GM18909 (cell line): ENCODE measurements at regions not wholly inside any gene's neighbourhood (a gene's known extent, or its start where the extent isn't known, plus 50 kb on each side); places are given as distances from the start of the nearest gene placed in this dataset.
"Not testable (repeated sequence)": the region's sequence is repeated elsewhere in the genome, so short reads cannot be mapped to it uniquely, and the experiment has no call there.

Experiments
- ATAC-seq: cut with Tn5 transposase; IDR thresholded peaks from one replicate; pipeline ENCODE4 v1.9.1; 2021; ENCODE audit warnings: mild to moderate bottlenecking; ENCODE audit not compliant: unreplicated experiment, poor library complexity

DNA sequence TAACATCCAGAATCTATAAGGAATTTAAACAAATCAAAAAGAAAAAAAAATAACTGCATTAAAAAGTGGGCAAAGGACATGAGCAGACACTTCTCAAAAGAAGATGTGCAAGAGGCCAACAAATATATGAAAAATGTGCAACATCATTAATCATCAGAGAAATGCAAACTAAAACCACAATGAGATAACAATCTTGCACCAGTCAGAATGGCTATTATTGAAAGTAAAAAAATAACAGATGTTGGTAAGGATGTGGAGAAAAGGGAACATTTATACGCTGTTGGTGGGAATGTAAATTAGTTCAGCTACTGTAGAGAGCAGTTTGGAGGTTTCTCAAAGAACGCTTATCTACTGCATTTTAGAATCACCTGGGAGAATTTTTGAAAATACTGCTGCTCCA is 186.1 kb downstream of the OTOL1 start:
- no peak for ATAC-seq

DNA sequence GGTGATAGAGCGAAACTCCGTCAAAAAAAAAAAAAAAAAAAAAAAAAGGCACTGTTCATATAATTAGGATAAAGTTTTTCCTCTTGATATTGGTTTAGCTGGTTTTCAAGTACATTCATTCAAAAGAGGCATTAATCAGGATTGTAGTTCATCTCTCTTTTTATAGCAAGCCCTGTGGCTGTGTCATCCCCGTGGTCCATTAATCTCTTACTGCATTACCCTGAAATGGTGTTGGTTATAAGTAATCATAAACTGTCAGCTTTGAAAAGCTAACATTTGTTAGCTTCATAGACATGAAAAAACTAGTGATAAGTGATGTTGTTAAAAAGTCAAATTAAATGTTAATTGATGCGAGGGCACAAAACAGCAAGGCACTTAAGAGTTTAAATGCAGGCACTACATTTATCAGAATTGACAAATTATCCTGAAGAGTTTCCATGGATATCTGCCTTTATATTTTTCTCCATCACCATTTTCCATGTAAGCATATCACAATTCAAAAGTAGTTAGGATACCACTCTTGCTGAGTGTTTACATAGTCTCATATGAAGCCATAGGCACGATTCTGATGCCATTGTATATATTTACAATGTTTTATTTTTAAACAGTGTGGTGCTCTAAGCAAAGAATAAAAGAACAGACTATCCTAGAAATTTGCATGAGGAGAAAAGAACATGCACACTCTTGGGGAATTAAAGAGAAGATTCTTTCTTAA is 193.1 kb downstream of the OTOL1 start:
- no peak for ATAC-seq

DNA sequence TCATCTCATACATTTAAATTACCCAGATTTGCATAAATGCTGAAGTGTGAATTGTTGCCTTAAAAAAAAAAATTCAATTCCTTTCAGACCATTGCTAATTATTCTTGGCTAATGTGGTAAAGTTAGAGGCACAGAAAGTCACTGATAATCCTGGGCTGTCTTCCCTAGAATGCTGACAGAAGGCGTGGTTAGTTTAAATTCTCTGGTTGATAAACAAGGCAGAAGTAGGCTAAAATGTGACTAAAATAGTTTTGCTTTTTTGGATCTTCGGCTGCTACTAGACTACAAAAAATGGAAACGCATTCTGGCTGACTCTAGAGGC is 193.7 kb downstream of the OTOL1 start:
- ATAC-seq, result no peak

DNA sequence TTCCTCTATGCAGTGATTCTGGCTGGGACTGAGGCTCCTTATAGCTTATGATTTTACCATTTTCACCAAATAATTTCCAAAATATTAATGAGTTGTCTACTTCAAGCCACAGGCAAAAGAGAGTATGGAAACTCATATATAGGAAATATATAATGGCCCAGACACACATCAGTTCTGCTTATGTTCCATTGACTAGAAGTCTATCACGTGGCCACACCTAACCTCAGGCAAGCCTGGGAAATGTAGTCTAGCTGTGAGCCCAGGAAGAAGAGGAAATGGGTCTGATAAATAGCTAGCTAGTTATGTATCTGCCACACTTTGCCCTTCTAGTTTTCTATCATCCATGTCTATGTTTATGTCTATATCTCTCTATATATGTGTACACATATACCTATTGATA is 195.1 kb downstream of the OTOL1 start:
- ATAC-seq, result no peak

DNA sequence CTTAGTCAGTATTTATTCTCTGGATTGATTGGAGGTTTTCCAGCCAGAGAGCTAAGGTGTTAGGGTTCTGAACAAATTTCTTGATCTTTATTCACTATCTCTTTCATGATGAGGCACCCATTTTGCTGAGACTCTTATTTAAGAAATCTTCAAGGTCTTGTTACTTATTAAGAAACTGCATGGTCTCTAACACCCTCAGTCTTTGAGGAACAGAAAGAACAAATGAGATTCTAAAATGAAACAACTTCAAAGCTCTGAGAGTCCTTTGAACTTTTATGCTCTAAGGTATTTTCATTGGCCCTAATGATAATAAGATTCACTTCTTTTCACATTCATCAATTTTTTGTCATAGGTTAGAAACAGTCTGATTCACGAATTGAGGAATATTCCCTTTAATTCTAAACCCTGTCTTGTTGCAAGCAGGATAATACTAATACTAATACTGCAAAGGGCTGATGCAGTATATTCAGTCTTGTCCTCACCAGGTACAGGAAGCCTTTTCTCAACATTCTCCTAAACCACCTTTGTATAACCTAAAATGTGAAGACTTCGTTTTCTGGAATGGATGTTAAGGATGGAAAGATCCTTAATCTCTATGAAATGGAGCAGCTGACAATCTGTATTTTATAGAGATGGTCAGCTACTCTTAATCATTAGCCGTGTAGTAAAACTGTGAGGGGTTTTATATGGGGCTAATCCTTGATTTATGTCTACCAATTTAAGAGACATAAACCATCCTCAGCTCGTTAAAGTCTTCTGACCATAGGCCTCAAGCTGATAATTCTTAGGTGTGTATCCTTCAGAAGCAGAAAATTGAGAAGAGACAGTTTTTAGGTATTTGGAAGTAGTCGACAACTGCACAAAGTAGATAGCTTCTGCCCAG is 198.3 kb downstream of the OTOL1 start:
- peak; percentile 70 for ATAC-seq

DNA sequence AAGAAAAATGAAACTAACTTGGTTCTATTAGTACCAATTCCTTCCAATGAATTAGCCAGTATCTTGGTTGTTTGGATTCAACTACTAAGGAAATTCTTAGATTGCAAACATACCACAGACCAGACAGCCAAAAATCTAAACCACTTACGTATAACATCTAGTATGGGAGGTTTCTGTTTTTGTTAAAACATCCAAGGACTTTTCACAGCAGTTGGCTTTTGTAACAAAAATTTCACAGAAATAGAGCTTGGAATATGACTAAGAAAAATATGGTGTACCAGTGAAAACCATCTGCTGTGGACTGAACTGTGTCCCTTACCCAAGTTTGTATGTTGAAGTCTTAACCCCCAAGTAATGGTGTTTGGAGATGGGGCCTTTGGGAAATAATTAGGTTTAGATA is 199.2 kb downstream of the OTOL1 start:
- ATAC-seq, result no peak

DNA sequence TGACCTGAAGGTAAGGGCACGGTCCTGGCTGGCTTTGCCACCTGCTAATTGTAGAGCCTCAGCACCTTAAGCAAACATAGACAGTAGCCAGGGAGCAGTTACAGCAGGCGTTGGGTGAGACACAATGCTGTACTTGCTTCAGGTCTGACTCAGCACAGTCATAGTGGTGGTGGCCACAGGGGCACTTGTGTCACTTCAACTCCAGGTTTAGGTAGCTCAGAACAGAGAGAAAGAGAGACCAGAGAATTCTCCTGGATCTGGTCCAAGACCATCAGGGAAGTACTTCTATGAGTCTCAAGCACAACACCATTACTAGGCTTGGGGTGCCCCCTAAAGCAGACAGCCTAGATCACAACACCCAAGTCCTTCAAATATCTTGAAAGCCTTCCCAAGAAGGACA is 204.4 kb downstream of the OTOL1 start:
- peak; percentile 78 for ATAC-seq

DNA sequence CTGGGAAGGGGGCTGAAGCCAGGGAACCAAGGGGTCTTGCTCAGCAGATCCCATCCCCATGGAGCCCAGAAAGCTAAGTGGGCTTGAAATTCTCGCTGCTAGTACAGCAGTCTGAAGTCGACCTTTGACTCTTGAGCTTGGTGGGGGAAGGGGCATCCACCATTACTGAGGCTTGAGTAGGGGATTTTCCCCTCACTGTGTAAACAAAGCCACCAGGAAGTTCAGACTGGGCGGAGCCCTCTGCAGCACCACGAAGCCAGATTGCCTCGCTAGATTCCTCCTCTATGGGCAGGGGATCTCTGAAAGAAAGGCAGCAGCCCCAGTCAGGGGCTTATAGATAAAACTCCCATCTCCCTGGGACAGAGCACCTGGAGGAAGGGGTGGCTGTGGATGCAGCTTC is 210.6 kb downstream of the OTOL1 start:
- ATAC-seq, result not testable (repeated sequence)

DNA sequence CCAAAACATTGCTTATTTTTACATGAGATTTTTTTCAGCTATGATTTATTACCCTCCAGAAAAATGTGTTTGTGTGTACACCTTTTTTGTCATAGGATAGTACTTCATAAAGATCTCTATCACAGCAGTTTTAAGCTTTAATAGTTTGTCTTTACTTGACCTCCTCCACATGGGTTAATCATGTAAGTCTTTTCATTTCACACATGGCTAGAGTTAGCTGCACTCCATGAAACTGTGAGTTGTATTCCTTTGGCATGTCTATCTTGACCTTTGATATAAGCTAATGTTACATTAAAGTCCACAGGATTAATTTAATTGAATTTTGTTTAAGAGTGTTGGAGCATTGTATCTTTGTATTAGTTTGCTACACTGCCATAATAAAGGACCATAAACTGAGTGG is 217.1 kb downstream of the OTOL1 start:
- no peak for ATAC-seq

DNA sequence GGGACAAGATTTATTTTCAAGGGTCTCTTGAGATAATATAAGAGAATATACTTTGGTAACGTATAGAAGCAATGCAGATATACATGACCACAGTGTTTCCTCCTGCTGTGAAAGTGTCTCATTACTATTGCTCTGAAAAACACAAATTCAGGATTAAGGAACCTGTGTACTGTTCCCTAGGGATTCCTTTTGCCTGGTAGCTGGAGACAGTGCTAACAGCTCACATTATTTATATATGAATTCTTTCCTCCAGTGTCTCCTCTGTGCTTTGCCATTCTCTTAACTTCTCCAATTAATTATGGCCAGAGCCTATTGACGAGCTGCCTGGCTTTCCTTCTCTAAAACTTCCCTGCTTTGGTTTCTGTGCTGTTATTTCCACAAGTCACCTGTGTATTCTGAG is 235.4 kb downstream of the OTOL1 start:
- ATAC-seq, result no peak

DNA sequence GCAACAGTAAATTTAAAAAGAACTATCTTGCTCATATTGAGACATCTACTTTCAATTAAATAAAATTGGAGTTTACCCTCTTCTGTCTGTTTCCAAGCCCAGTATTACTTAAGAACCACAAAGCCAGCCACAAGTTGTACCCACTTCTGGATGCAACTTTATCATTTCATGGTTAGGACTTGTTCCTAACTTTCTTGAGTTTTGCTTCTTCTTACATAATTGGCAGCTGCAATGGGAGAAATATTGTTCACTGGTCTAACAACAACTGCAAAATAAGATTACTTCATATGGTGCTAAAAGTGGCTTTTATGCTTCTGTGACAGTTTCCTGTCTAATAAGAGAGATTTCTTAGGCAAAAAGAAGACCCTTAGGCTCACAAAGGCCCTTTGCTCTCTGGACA is 240.6 kb downstream of the OTOL1 start:
- ATAC-seq, result no peak

DNA sequence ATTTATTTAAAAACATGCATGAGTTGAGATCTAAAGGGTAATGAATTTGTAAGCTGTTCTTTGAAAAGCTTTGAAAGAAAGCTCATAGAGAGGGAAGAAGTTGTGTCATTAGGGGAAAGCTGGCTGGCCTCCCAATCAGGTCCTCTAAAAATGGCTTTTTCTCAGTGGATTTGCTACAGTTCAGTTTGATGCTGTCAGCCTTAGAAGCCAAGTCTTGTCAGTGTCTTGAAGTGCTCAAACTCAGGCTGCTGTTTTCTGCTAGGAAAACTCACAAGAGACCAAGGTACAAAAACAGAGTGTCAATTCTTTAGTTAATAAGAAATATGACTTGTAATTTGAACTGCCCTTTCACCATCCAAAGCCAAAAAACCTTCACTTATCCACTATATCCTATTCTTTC is 243.8 kb downstream of the OTOL1 start:
- ATAC-seq, result no peak

DNA sequence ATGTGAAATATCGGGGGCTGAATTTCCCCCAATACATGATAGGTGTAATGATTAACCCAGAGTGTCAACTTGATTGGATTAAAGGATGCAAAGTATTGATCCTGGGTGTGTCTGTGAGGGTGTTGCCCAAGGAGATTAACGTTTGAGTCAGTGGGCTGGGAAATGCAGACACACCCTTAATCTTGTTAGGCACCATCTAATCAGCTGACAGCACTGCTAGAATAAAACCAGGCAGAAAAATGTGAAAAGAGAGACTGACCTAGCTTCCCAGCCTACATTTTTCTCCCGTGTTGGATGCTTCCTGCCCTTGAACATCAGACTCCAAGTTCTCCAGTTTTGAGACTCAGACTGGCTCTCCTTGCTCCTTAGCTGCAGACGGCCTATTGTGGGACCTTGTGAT is 247.8 kb downstream of the OTOL1 start:
- no peak for ATAC-seq

DNA sequence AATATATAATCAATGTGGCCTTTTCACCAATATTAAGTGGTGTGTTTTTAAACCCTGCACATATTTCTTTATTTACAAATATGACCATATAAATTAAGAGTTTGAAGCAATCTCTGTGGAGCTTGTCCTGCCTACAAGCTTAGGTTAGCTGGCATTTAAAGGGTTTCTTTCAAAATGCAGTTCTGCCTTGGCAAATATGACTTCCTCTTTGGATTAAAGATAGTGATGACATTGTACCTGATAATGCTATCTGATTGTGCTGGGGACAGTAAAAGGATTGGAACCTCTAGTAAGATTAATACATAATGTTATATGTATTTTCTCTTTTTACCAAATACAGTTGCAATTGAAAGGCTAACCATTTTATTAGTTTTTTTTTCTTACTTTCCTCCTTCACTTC is 249.1 kb downstream of the OTOL1 start:
- ATAC-seq, result no peak

DNA sequence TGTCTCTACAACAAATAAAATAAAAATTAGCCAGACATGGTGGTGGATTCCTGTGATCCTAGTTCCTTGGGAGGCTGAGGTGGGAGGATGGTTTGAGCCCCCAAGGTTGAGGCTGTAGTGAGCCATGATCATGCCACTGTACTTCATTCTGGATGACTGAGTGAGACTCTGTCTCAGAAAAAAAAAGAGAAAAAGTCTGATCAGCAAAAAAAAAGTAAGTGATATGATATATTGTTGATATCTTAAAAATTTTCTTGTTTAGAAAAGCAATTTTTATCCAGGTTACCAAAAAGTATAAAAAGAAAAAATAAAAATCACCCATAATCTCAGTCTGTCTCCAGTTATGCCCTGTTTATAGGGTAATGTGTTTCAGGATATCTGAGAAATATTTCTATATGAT is 251.4 kb downstream of the OTOL1 start:
- no peak for ATAC-seq

DNA sequence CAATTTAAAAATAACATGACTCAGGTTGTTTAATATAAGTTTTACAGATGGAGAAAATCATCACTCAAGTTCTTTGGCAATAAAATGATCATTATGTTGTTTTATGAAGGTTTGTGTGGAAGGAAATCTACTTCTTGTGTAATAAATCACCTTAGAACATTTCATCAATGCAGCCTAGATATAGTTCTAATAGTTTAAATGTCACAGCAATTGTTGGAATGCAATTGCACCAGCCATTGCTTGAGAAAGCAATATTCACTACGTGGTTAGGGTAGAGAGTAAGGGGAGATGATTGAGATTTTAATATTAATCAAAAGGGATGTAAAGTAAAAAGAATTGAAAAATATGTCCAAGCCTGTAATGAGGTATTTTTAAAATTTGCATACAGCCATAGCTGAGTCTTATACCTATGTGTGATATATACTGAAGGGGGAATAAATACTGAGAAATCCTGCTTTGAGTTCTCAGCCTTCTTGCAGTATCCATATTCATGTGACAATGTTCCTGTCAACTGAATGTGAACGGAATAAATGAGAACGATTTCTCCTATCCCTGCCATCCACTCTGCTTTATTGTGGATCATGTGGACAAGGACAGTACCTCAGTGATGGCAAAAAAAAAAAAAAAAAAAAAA is 257.9 kb downstream of the OTOL1 start:
- no peak for ATAC-seq

DNA sequence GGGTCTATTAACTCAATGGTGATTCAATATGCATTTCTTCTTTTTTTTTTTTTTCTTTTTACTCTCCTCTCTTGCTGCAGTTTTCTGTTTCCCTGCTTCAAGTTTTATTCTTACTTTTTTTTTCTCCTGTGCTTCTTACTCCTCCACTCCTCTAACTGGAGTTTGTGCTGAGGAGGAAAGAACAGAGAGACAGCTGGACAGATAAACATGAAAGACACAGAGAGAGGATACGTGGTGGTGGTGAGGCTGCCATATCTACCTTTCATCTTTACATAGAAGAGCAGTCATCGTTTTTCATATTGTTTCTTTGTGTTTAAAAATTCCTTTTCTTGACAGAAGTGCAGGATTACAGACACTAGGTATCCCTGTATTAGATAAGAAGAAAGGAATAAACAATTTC is 262.8 kb downstream of the OTOL1 start:
- no peak for ATAC-seq

DNA sequence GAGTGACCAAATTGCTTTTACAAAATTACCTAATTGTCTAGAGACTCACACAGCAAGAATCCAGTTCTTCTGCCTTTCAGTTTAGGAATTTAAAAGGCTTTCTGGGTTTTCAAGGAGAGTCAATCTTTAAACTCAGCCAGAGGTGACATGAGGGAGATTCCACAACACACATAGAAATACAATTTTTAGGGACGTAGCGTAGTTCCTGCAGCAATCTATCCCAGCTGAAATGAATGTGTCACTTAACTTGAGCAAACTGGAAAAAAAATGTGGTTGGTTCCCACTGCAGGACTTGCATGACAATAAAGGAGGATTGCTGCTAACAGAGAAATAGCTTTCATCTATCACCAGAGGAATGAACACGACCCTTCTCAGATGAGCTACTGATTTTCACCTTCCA is 269.7 kb downstream of the OTOL1 start:
- no peak for ATAC-seq

DNA sequence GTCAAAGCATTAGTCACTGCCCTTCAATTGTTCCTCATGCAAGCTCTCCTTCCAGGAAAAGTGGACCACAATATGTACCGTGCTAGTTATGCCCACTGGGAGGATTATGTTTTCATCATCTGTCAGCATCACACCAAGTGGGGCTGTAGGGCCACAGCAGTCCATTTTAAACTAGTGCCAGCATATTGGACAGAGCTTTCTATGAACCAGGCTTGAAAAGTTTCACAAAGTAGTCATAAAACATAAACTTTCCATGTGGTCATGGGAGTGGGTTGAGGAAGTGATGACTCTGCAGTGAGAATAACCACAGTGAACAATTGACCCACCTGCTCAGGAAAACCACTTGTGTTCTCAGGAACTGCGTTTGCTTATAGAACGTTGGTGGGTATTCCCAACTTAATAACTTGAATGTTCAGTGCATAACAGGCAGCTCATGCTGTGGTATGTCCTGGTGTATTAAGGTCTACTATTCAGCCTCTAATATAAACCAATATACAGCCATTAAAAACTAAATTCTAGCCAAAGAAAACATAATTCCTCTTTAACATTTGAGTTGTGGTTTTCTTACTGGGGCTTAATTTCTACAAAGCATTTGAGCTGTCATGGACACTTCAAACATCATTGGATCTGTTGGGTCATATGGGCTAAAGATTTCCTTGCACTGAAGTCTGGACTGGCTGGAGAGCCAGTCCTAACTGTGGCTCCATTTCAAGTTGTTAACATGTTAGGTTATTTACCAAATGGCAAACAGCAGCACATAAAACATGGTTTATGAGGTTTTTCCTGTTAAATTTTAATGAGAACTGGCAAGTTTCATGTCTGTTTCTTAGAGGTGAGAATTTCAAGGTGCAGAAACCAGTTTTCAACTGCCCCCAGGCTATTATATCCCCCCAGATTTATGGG is 274.1 kb downstream of the OTOL1 start:
- ATAC-seq, result peak; percentile 90

DNA sequence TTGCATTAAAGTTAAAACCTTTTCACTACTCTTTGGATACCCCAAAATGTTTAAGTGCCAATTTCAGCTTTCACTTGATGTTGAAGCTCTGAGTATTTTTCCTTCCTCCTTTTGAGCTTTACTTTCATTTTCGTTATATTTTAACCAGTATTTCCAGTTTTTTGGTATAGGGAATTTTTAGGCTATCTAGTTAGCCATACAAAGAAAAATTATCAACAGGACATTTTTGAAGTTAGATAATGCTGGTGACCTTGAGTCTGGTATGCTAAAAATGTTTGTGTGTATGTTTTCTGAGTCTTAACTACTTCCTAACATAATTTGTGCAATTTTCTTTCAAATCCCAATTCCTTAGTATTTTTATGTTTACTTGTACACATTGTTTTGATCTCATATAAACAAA is 284.8 kb downstream of the OTOL1 start:
- ATAC-seq, result no peak
